ENCODE measurements at regions not wholly inside any gene's neighbourhood (a gene's known extent, or its start where the extent isn't known, plus 50 kb on each side); places are given as distances from the start of the nearest gene placed in this dataset.
A peak's percentile ranks its signal among the peaks of the same experiment; 100 is the strongest.

- no peak for DNase-seq (ENCODE audit: low spot score)
- 0 out of 3 replicates have a peak, but pooled peaks have one; percentile 40 for ATAC-seq (ENCODE audit: low read depth)
- Histone ChIP-seq H3K9me3 (ENCODE audit: severe bottlenecking) (no peaks in the 10 kb centered on the region), H3K36me3 (ENCODE audit: low read depth) (no peaks in the 10 kb centered on the region), H3K27ac (ENCODE audit: poor library complexity, severe bottlenecking) (peak overlapping the region; percentile 33), H3K4me3 (ENCODE audit: severe bottlenecking) (no peak overlapping the region), H3K27me3 (ENCODE audit: insufficient read depth, poor library complexity, severe bottlenecking) (no peaks in the 10 kb centered on the region), H3K4me1 (ENCODE audit: insufficient read depth, poor library complexity, severe bottlenecking) (peaks cover 23% of the 10 kb centered on the region)
- TF ChIP-seq, protein P1, sequence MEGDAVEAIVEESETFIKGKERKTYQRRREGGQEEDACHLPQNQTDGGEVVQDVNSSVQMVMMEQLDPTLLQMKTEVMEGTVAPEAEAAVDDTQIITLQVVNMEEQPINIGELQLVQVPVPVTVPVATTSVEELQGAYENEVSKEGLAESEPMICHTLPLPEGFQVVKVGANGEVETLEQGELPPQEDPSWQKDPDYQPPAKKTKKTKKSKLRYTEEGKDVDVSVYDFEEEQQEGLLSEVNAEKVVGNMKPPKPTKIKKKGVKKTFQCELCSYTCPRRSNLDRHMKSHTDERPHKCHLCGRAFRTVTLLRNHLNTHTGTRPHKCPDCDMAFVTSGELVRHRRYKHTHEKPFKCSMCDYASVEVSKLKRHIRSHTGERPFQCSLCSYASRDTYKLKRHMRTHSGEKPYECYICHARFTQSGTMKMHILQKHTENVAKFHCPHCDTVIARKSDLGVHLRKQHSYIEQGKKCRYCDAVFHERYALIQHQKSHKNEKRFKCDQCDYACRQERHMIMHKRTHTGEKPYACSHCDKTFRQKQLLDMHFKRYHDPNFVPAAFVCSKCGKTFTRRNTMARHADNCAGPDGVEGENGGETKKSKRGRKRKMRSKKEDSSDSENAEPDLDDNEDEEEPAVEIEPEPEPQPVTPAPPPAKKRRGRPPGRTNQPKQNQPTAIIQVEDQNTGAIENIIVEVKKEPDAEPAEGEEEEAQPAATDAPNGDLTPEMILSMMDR (IDR thresholded peaks at IDR 0.05; ENCODE audit: poor library complexity, severe bottlenecking): no peak
Measured at GRCh38 chr1:199809311-199809710, 218.2 kb upstream of the NR5A2 start.

- H3K4me1 ChIP-seq (ENCODE audit: insufficient read depth, poor library complexity, severe bottlenecking): peaks cover 23% of the 10 kb centered on the region
- H3K9me3 ChIP-seq (ENCODE audit: severe bottlenecking): no peaks in the 10 kb centered on the region
- no peaks in the 10 kb centered on the region for H3K27me3 ChIP-seq (ENCODE audit: insufficient read depth, poor library complexity, severe bottlenecking)
- TF ChIP-seq, protein P1 (IDR thresholded peaks at IDR 0.05; ENCODE audit: poor library complexity, severe bottlenecking): no peak
- no peak for DNase-seq (ENCODE audit: low spot score)
- no peak overlapping the region for H3K4me3 ChIP-seq (ENCODE audit: severe bottlenecking)
- H3K36me3 ChIP-seq (ENCODE audit: low read depth): no peaks in the 10 kb centered on the region
- H3K27ac ChIP-seq (ENCODE audit: poor library complexity, severe bottlenecking): no peak overlapping the region
- no peak for ATAC-seq (ENCODE audit: low read depth)
Measured at GRCh38 chr1:199811163-199811562, 216.3 kb upstream of the NR5A2 start.

DNA sequence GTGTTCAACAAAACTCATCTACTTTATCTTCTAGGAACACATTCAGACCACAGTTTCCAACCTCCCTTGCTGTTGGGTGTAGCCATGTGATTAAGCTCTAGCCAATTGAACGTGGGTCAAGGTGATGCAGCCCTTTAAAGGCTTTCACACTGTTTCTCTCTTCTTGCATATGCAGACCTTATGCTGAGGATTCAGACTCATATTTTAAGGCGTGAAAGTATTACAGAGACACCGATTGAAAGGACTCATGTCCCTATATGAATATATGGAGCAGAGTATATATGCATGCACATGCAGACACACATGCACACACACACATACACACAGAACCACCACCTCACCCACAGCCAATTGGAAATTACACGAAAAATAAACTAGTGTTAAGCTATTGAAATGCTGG is 214.3 kb upstream of the NR5A2 start:
- Histone ChIP-seq H3K4me1 (ENCODE audit: insufficient read depth, poor library complexity, severe bottlenecking) (peaks cover 15% of the 10 kb centered on the region), H3K4me3 (ENCODE audit: severe bottlenecking) (no peak overlapping the region), H3K9me3 (ENCODE audit: severe bottlenecking) (no peaks in the 10 kb centered on the region), H3K27me3 (ENCODE audit: insufficient read depth, poor library complexity, severe bottlenecking) (no peaks in the 10 kb centered on the region), H3K36me3 (ENCODE audit: low read depth) (no peaks in the 10 kb centered on the region), H3K27ac (ENCODE audit: poor library complexity, severe bottlenecking) (no peak overlapping the region)
- DNase-seq (ENCODE audit: low spot score) (no peak), ATAC-seq (ENCODE audit: low read depth) (no peak)
- TF ChIP-seq, protein P1 (IDR thresholded peaks at IDR 0.05; ENCODE audit: poor library complexity, severe bottlenecking): no peak

DNA sequence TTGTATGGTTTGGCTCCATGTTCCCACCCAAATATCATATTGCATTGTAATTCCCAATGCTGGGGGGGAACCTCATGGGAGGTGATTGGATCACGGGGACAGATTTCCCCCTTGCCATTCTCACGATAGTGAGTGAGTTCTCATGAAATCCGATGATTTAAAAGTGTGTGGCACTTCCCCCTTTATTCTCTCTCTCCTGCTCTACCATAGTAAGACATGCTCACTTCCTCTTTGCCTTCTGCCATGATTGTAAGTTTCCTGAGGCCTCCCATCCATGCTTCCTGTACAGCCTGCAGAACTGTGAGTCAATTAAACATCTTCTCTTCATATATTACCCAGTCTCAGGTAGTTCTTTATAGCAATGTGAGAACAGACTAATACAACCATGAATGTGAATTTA is 211.6 kb upstream of the NR5A2 start:
- H3K9me3 ChIP-seq (ENCODE audit: severe bottlenecking): no peaks in the 10 kb centered on the region
- DNase-seq (ENCODE audit: low spot score) (no peak), ATAC-seq (ENCODE audit: low read depth) (no peak)
- no peaks in the 10 kb centered on the region for H3K4me1 ChIP-seq (ENCODE audit: insufficient read depth, poor library complexity, severe bottlenecking)
- no peaks in the 10 kb centered on the region for H3K27me3 ChIP-seq (ENCODE audit: insufficient read depth, poor library complexity, severe bottlenecking)
- H3K36me3 ChIP-seq (ENCODE audit: low read depth): no peaks in the 10 kb centered on the region
- H3K27ac ChIP-seq (ENCODE audit: poor library complexity, severe bottlenecking): no peak overlapping the region
- H3K4me3 ChIP-seq (ENCODE audit: severe bottlenecking): no peak overlapping the region
- TF ChIP-seq, protein P1 (IDR thresholded peaks at IDR 0.05; ENCODE audit: poor library complexity, severe bottlenecking): no peak

DNA sequence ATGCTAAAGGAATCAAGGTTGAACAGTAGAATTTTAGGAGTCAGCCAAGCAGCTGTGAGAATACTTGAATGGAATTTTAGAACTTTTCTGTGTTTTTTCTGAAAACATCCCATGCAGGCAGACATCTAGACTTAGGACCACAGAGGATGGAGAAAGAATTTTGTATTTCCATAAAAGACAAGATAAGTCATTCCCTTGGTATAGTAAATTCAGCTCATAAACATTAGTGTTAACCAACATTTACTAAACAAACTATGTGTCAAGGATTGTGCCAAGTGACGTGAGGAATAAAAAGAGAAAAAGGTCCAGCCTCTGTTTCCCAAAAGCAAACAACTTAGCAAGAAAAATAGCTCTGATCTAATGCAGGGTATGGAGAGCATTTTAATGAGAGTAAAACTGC is 210.2 kb upstream of the NR5A2 start:
- DNase-seq (ENCODE audit: low spot score) (no peak), ATAC-seq (ENCODE audit: low read depth) (no peak)
- Histone ChIP-seq H3K36me3 (ENCODE audit: low read depth) (no peaks in the 10 kb centered on the region), H3K4me3 (ENCODE audit: severe bottlenecking) (no peak overlapping the region), H3K9me3 (ENCODE audit: severe bottlenecking) (no peaks in the 10 kb centered on the region), H3K27me3 (ENCODE audit: insufficient read depth, poor library complexity, severe bottlenecking) (no peaks in the 10 kb centered on the region), H3K4me1 (ENCODE audit: insufficient read depth, poor library complexity, severe bottlenecking) (no peaks in the 10 kb centered on the region), H3K27ac (ENCODE audit: poor library complexity, severe bottlenecking) (no peak overlapping the region)
- TF ChIP-seq, protein P1 (IDR thresholded peaks at IDR 0.05; ENCODE audit: poor library complexity, severe bottlenecking): no peak
